SK-N-SH (cell line): ENCODE measurements at regions not wholly inside any gene's neighbourhood (a gene's known extent, or its start where the extent isn't known, plus 50 kb on each side); places are given as distances from the start of the nearest gene placed in this dataset.
"Not testable (repeated sequence)": the region's sequence is repeated elsewhere in the genome, so short reads cannot be mapped to it uniquely, and the experiment has no call there.

Experiments
- CTCF ChIA-PET: fragments of 300-600, 350-600 bp; formaldehyde crosslinking; extraction: SDS; loops from one replicate; lab custom pipeline; 2021; lab: Yijun Ruan, JAX
- POLR2A ChIA-PET: fragments of 350-600 bp; sonication (Branson Sonifier 250); formaldehyde crosslinking; extraction: SDS; loops from one replicate; lab custom pipeline; 2020; ENCODE audit warnings: antibody characterized with exemption, inconsistent platforms; lab: Yijun Ruan, JAX
- DNase-seq: peaks from one replicate; pipeline ENCODE4 v3.0.0; 2012
- H2AFZ ChIP-seq: fragments of 200-600 bp; sonication (generic); 2 replicates; pipeline ENCODE4 v1.8.1; 2016; ENCODE audit warnings: antibody characterized with exemption, mild to moderate bottlenecking, low read depth
- H3F3A ChIP-seq: fragments of 200-600 bp; sonication (generic); replicated peaks from 2 replicates; pipeline ENCODE3; 2016; ENCODE audit warnings: antibody characterized with exemption, mild to moderate bottlenecking; ENCODE audit not compliant: insufficient read depth
- H3K27ac ChIP-seq, 2 experiments: fragments of 200-500 bp in 1 of 2; fragments of 200-600 bp in 1 of 2; sonication (Bioruptor generic) in 1 of 2; sonication (generic), shearing (Covaris generic) in 1 of 2; 2 replicates each; pipeline versions ENCODE4 v1.5.1 to v1.6.1; 2014 to 2016; ENCODE audit warnings: low read depth in 2 of 2, inconsistent platforms in 1 of 2, low read length in 1 of 2, mild to moderate bottlenecking in 1 of 2, mixed read lengths in 1 of 2
- H3K27me3 ChIP-seq: fragments of 200-600 bp; sonication (generic), shearing (Covaris generic); 2 replicates; pipeline ENCODE4 v1.6.1; 2016; ENCODE audit warnings: mixed run types; ENCODE audit not compliant: insufficient read depth
- H3K36me3 ChIP-seq, 2 experiments: fragments of 200-500 bp in 1 of 2; fragments of 200-600 bp in 1 of 2; sonication (Bioruptor generic) in 1 of 2; sonication (generic) in 1 of 2; replicated peaks in 1 of 2; 2 replicates each; pipeline versions ENCODE3 to v1.5.1; 2014 to 2016; ENCODE audit warnings: low read length in 1 of 2, mild to moderate bottlenecking in 1 of 2; ENCODE audit not compliant: insufficient read depth in 2 of 2, control insufficient read depth in 1 of 2
- H3K4me1 ChIP-seq, 2 experiments: fragments of 200-500 bp in 1 of 2; fragments of 200-600 bp in 1 of 2; sonication (Bioruptor generic) in 1 of 2; sonication (generic), shearing (Covaris generic) in 1 of 2; 2 replicates each; pipeline versions ENCODE4 v1.5.1 to v1.6.1; 2014 to 2016; ENCODE audit warnings: low read depth in 1 of 2, low read length in 1 of 2, mixed run types in 1 of 2; ENCODE audit not compliant: insufficient read depth in 2 of 2, control insufficient read depth in 1 of 2
- H3K4me2 ChIP-seq: fragments of 200-600 bp; sonication (generic), shearing (Covaris generic); 2 replicates; pipeline ENCODE4 v1.6.1; 2017; ENCODE audit warnings: mixed run types
- H3K4me3 ChIP-seq, 2 experiments: fragments of 200-500 bp in 1 of 2; fragments of 200-600 bp in 1 of 2; sonication (Bioruptor generic) in 1 of 2; sonication (generic), shearing (Covaris generic) in 1 of 2; 2 replicates each; pipeline versions ENCODE4 v1.5.1 to v1.8.1; 2014 to 2016; ENCODE audit warnings: low read depth in 2 of 2, inconsistent platforms in 1 of 2, low read length in 1 of 2, mild to moderate bottlenecking in 1 of 2, mixed read lengths in 1 of 2, moderate library complexity in 1 of 2
- H3K79me2 ChIP-seq: fragments of 200-600 bp; sonication (generic); 2 replicates; pipeline ENCODE4 v1.8.1; 2017; ENCODE audit warnings: mild to moderate bottlenecking; ENCODE audit not compliant: insufficient read depth
- H3K9ac ChIP-seq: fragments of 200-600 bp; sonication (generic); 2 replicates; pipeline ENCODE4 v1.6.1; 2017; ENCODE audit warnings: mixed run types
- H3K9me2 ChIP-seq: fragments of 200-600 bp; sonication (generic); 2 replicates; pipeline ENCODE4 v1.6.1; 2017; ENCODE audit warnings: mixed run types
- H3K9me3 ChIP-seq: fragments of 200-600 bp; sonication (generic); 2 replicates; pipeline ENCODE4 v1.6.1; 2017; ENCODE audit warnings: mixed run types, mild to moderate bottlenecking, moderate library complexity
- H4K20me1 ChIP-seq: fragments of 200-600 bp; sonication (generic); 2 replicates; pipeline ENCODE4 v1.6.1; 2017; ENCODE audit warnings: mild to moderate bottlenecking, mixed run types; ENCODE audit not compliant: insufficient read depth
- CHD2 ChIP-seq: fragments of 150-350 bp; IDR thresholded peaks from 2 replicates; pipeline ENCODE4 v1.6.1; 2018; ENCODE audit warnings: low read length; ENCODE audit not compliant: partially characterized antibody
- CTCF ChIP-seq: fragments of 200-600 bp; sonication (generic); IDR thresholded peaks from 2 replicates; pipeline ENCODE4 v1.6.1; 2017; ENCODE audit warnings: antibody characterized with exemption, mild to moderate bottlenecking, moderate library complexity
- EP300 ChIP-seq, 2 experiments: IDR thresholded peaks; 2 replicates each; pipeline versions ENCODE4 v1.4.0 to v1.6.1; 2012; ENCODE audit warnings: borderline replicate concordance in 1 of 2, low read depth in 1 of 2, low read length in 1 of 2
- FOXM1 ChIP-seq: IDR thresholded peaks from 2 replicates; pipeline ENCODE4 v1.4.0; 2012; ENCODE audit warnings: low read depth, mild to moderate bottlenecking
- GABPA ChIP-seq: IDR thresholded peaks from 2 replicates; pipeline ENCODE4 v1.4.0; 2012; ENCODE audit warnings: low read depth, mild to moderate bottlenecking
- GATA2 ChIP-seq: sonication (generic); formaldehyde crosslinking; IDR thresholded peaks from 2 replicates; pipeline ENCODE4 v1.5.0; 2020; ENCODE audit warnings: mild to moderate bottlenecking, missing genetic modification reagents
- JUND ChIP-seq: IDR thresholded peaks from 2 replicates; pipeline ENCODE4 v1.4.0; 2012
- MEF2A ChIP-seq: IDR thresholded peaks from 2 replicates; pipeline ENCODE4 v1.4.0; 2012; ENCODE audit warnings: low read depth, borderline replicate concordance
- MXI1 ChIP-seq: IDR thresholded peaks from 2 replicates; pipeline ENCODE4 v1.6.1; 2012; ENCODE audit warnings: mild to moderate bottlenecking, low read depth, low read length, improper control_type of control experiment
- NFIC ChIP-seq: IDR thresholded peaks from 2 replicates; pipeline ENCODE4 v1.4.0; 2012; ENCODE audit warnings: borderline replicate concordance
- PBX3 ChIP-seq: IDR thresholded peaks from 2 replicates; pipeline ENCODE4; 2012
- POLR2AphosphoS5 ChIP-seq: IDR thresholded peaks from 2 replicates; pipeline ENCODE4 v1.6.1; 2012; ENCODE audit warnings: low read depth, low read length
- TCF12 ChIP-seq: IDR thresholded peaks from 2 replicates; pipeline ENCODE4 v1.4.0; 2012
- TEAD4 ChIP-seq: IDR thresholded peaks from 2 replicates; pipeline ENCODE4 v1.4.0; 2012; ENCODE audit warnings: mild to moderate bottlenecking, borderline replicate concordance; ENCODE audit not compliant: insufficient read depth
- YY1 ChIP-seq: IDR thresholded peaks from 2 replicates; pipeline ENCODE4 v1.4.0; 2012; ENCODE audit warnings: low read depth, mild to moderate bottlenecking
- WGBS: methylation state at CpG from one replicate; pipeline ENCODE4 v1.1.6; 2017; ENCODE audit warnings: low lambda C conversion rate; 5-methylcytosine and 5-hydroxymethylcytosine counted together
- TF ChIP-seq, protein P1 (sequence below): fragments of 150-350 bp; IDR thresholded peaks from 2 replicates; pipeline ENCODE4 v1.6.1; 2017; ENCODE audit warnings: antibody characterized with exemption, low read length, low read depth, borderline replicate concordance
- TF ChIP-seq, protein P2 (sequence below): IDR thresholded peaks from 2 replicates; pipeline ENCODE4 v1.6.1; 2012; ENCODE audit warnings: mild to moderate bottlenecking, low read depth, low read length, moderate library complexity

GRCh38 chr12:61254225-61254624, 1006.0 kb upstream of the USP15 start:
- no peaks in the 10 kb centered on the region for H3K4me1 ChIP-seq
- WGBS = 22% methylated on average over 3 of the region's 3 CpGs
- H3K79me2 ChIP-seq = no peaks in the 10 kb centered on the region
- no peak overlapping the region for H3K9ac ChIP-seq
- no peak overlapping the region for H3K27ac ChIP-seq
- peaks cover 4% of the 10 kb centered on the region; the same call in 1 of the 2 replicates for H3K9me3 ChIP-seq
- H3K9me2 ChIP-seq = no peaks in the 10 kb centered on the region
- H3K36me3 ChIP-seq = no peaks in the 10 kb centered on the region
- H2AFZ ChIP-seq = no peak overlapping the region
- H3K4me3 ChIP-seq = no peak overlapping the region
- no peaks in the 10 kb centered on the region for H3F3A ChIP-seq
- H4K20me1 ChIP-seq = no peaks in the 10 kb centered on the region
- CTCF ChIA-PET = no interaction called here
- H3K27me3 ChIP-seq = no peaks in the 10 kb centered on the region
- no peak overlapping the region for H3K4me2 ChIP-seq
- POLR2A ChIA-PET = no interaction called here
- no peak for DNase-seq
- TF ChIP-seq EP300 (IDR thresholded peaks at IDR 0.05; ENCODE audit: borderline replicate concordance in 1 of 2, low read depth in 1 of 2, low read length in 1 of 2) = no peak
- no peak for TF ChIP-seq MXI1
- no peak for TF ChIP-seq PBX3
- no peak for TF ChIP-seq POLR2AphosphoS5
- no peak for TF ChIP-seq TEAD4
- no peak for TF ChIP-seq GABPA
- TF ChIP-seq, protein P1, sequence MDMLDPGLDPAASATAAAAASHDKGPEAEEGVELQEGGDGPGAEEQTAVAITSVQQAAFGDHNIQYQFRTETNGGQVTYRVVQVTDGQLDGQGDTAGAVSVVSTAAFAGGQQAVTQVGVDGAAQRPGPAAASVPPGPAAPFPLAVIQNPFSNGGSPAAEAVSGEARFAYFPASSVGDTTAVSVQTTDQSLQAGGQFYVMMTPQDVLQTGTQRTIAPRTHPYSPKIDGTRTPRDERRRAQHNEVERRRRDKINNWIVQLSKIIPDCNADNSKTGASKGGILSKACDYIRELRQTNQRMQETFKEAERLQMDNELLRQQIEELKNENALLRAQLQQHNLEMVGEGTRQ = no peak
- TF ChIP-seq NFIC = no peak
- no peak for TF ChIP-seq JUND
- no peak for TF ChIP-seq TCF12
- TF ChIP-seq, all 33 proteins: peak for 0

DNA sequence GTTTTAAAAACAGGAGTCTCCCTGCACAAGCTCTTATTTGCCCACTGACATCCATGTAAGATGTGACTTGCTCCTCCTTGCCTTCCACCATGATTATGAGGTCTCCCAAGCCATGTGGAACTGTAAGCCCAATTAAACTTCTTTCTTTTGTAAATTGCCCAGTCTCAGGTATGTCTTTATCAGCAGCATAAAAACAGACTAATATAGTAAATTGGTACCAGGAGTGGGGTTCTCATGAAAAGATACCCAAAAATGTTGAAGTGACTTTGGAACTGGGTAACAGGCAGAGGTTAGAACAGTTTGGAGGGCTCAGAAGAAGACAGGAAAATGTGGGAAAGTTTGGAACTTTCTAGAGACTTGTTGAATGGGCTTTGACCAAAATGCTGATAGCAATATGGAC, 995.9 kb upstream of the USP15 start:
- H3K79me2 ChIP-seq, H3K9ac ChIP-seq, H3K27me3 ChIP-seq, H3K4me1 ChIP-seq, H3F3A ChIP-seq, H3K27ac ChIP-seq, POLR2A ChIA-PET, H3K4me2 ChIP-seq, H2AFZ ChIP-seq, H3K9me3 ChIP-seq, CTCF ChIA-PET, H3K9me2 ChIP-seq, DNase-seq, H4K20me1 ChIP-seq, H3K36me3 ChIP-seq, H3K4me3 ChIP-seq: not testable (repeated sequence)

DNA sequence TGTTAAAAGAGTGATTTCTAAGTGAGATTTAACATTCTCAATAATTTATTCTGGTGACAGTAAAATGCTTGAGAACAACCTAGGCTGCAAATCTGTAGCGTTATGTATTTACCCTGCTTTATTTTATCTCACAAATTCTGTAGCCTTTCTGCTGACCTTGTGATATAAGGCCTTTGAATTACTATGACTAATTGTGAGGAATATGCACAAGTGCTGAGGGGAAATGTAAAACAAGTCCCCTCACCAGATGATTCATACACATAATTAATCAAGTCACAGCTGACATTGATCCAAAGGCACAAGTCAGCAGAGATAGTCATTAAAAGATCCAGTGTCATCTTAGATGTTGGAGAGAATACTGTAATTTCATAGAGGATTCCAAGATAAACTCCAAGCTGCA, 992.7 kb upstream of the USP15 start:
- no peaks in the 10 kb centered on the region for H3K79me2 ChIP-seq
- no peak overlapping the region for H3K4me3 ChIP-seq
- no peaks in the 10 kb centered on the region for H3K9me2 ChIP-seq
- ChIA-PET CTCF (no interaction called here), POLR2A (no interaction called here)
- whole genome bisulfite sequencing = 0% methylated on average over 1 of the region's 1 CpG
- no peak overlapping the region for H2AFZ ChIP-seq
- H3K4me1 ChIP-seq = no peaks in the 10 kb centered on the region
- no peaks in the 10 kb centered on the region for H4K20me1 ChIP-seq
- H3K9me3 ChIP-seq = no peaks in the 10 kb centered on the region
- H3K4me2 ChIP-seq = no peak overlapping the region
- no peak overlapping the region for H3K9ac ChIP-seq
- H3K36me3 ChIP-seq = no peaks in the 10 kb centered on the region
- no peaks in the 10 kb centered on the region for H3F3A ChIP-seq
- H3K27me3 ChIP-seq = no peaks in the 10 kb centered on the region
- H3K27ac ChIP-seq = no peak overlapping the region
- DNase-seq = no peak
- TF ChIP-seq GABPA = no peak
- no peak for TF ChIP-seq GATA2 (CRISPR knock-in tag)
- TF ChIP-seq, protein P2, sequence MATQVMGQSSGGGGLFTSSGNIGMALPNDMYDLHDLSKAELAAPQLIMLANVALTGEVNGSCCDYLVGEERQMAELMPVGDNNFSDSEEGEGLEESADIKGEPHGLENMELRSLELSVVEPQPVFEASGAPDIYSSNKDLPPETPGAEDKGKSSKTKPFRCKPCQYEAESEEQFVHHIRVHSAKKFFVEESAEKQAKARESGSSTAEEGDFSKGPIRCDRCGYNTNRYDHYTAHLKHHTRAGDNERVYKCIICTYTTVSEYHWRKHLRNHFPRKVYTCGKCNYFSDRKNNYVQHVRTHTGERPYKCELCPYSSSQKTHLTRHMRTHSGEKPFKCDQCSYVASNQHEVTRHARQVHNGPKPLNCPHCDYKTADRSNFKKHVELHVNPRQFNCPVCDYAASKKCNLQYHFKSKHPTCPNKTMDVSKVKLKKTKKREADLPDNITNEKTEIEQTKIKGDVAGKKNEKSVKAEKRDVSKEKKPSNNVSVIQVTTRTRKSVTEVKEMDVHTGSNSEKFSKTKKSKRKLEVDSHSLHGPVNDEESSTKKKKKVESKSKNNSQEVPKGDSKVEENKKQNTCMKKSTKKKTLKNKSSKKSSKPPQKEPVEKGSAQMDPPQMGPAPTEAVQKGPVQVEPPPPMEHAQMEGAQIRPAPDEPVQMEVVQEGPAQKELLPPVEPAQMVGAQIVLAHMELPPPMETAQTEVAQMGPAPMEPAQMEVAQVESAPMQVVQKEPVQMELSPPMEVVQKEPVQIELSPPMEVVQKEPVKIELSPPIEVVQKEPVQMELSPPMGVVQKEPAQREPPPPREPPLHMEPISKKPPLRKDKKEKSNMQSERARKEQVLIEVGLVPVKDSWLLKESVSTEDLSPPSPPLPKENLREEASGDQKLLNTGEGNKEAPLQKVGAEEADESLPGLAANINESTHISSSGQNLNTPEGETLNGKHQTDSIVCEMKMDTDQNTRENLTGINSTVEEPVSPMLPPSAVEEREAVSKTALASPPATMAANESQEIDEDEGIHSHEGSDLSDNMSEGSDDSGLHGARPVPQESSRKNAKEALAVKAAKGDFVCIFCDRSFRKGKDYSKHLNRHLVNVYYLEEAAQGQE = no peak
- no peak for TF ChIP-seq FOXM1
- TF ChIP-seq MEF2A = no peak
- no peak for TF ChIP-seq MXI1
- TF ChIP-seq CTCF = no peak
- TF ChIP-seq NFIC = no peak
- TF ChIP-seq CHD2 = no peak
- no peak for TF ChIP-seq YY1
